Peyer's patch (tissue), 4 donors: ENCODE measurements at regions not wholly inside any gene's neighbourhood (a gene's known extent, or its start where the extent isn't known, plus 50 kb on each side); places are given as distances from the start of the nearest gene placed in this dataset.

ENCODE experiments used
- DNase-seq, 3 donors: peaks; one replicate each; pipeline ENCODE4 v3.0.0-alpha.2; 2017 to 2019
- H3K27ac ChIP-seq, 4 donors: fragments of 200-600 bp; sonication (generic); one replicate each; pipeline ENCODE4 v1.5.1; 2016 to 2019
- H3K27me3 ChIP-seq, 2 donors: fragments of 200-600 bp; sonication (generic); one replicate each; pipeline ENCODE4 v1.5.1; 2019
- H3K36me3 ChIP-seq, 3 donors: fragments of 200-600 bp; sonication (generic); one replicate each; pipeline ENCODE4 v1.5.1; 2016 to 2019
- H3K4me1 ChIP-seq, 4 donors: fragments of 200-600 bp; sonication (generic); one replicate each; pipeline ENCODE4 v1.5.1; 2016 to 2019
- H3K4me3 ChIP-seq, 4 donors: fragments of 200-600 bp; sonication (generic); 1 replicate in 3 of 4; 2 replicates in 1 of 4; pipeline ENCODE4 v1.5.1; 2016 to 2019; ENCODE audit warnings: mild to moderate bottlenecking in 1 of 4
- H3K9me3 ChIP-seq, 4 donors: fragments of 200-600 bp; sonication (generic); one replicate each; pipeline ENCODE4 v1.5.1; 2016 to 2019; ENCODE audit warnings: mild to moderate bottlenecking in 1 of 4
- POLR2A ChIP-seq, 2 donors: fragments of 450-650 bp; IDR thresholded peaks; one replicate each; pipeline ENCODE4 v1.5.1; 2017; ENCODE audit warnings: antibody characterized with exemption in 2 of 2, mild to moderate bottlenecking in 2 of 2, moderate library complexity in 2 of 2
- TF ChIP-seq, protein P1 (sequence below), 6 experiments: fragments of 450-650 bp in 4 of 6; fragments of 200-600 bp in 2 of 6; sonication (generic) in 1 of 6; IDR thresholded peaks; one replicate each; pipeline ENCODE4 v1.5.1; 2017 to 2019; ENCODE audit warnings: antibody characterized with exemption in 6 of 6, mild to moderate bottlenecking in 3 of 6, moderate library complexity in 1 of 6

DNA sequence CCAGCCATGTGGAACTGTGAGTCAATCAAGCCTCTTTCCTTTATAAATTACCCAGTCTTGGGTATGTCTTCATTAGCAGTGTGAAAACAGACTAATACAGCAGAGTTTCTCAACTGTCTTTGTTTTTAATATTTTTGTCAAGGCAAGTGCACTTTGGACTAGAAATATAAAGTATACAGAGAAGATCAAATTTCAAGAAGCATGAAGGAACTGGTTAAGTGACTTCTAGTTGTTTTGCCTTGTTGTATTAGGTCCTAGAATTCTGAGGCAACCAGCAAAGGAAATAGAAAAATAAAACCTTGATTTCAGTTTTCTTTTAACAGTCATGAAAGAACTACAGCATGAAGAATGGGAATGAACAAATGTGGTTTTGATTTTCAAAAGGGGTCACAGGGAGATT lies 131.1 kb upstream of the PTGFR start:
- TF ChIP-seq, protein P1, sequence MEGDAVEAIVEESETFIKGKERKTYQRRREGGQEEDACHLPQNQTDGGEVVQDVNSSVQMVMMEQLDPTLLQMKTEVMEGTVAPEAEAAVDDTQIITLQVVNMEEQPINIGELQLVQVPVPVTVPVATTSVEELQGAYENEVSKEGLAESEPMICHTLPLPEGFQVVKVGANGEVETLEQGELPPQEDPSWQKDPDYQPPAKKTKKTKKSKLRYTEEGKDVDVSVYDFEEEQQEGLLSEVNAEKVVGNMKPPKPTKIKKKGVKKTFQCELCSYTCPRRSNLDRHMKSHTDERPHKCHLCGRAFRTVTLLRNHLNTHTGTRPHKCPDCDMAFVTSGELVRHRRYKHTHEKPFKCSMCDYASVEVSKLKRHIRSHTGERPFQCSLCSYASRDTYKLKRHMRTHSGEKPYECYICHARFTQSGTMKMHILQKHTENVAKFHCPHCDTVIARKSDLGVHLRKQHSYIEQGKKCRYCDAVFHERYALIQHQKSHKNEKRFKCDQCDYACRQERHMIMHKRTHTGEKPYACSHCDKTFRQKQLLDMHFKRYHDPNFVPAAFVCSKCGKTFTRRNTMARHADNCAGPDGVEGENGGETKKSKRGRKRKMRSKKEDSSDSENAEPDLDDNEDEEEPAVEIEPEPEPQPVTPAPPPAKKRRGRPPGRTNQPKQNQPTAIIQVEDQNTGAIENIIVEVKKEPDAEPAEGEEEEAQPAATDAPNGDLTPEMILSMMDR (IDR thresholded peaks at IDR 0.05), result no peak
- TF ChIP-seq POLR2A (IDR thresholded peaks at IDR 0.05), result no peak
- no peaks in the 10 kb centered on the region for H3K36me3 ChIP-seq
- no peaks in the 10 kb centered on the region for H3K4me1 ChIP-seq
- no peak overlapping the region for H3K27ac ChIP-seq
- no peaks in the 10 kb centered on the region for H3K27me3 ChIP-seq
- no peak for DNase-seq
- no peaks in the 10 kb centered on the region for H3K9me3 ChIP-seq
- no peak overlapping the region for H3K4me3 ChIP-seq

DNA sequence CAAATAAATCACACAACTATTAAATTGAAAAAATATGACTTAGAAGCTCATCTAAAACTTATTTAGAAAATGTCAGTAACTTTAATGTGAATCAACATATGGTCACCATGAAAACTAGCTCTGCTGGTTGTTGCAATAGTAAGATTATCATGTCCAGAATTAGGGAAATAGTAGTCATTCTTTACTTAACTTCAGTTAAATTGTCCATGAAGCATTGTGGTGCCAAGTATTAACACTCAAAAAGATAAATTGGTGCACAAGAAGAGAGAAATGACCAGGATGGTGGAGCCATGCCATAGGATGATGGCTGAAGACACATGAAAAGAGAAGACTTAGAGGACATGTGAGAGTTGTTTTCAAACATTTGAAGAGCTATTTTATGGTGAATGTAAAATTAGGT lies 130.2 kb upstream of the PTGFR start:
- DNase-seq, result no peak
- H3K4me1 ChIP-seq, result no peaks in the 10 kb centered on the region

DNA sequence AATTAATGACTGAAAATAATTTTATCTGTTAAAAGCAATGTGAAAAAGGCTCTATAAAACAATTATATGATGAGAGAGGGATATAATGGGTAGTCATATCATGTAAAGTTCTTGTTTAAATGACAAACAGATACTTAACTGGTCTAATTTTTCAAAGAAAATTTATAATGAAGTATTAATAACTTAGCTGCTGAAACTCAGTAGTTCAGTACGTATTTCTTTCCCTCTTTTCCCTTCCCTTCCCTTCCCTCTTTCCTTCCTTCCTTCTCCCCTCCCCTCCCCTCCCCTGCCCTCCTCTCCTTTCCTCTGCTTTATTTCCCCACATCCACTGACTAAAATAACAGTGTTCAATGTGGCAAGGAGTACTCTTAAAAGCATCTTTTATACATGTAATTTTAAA lies 123.1 kb upstream of the PTGFR start:
- H3K9me3 ChIP-seq, result no peaks in the 10 kb centered on the region
- H3K27ac ChIP-seq, result no peak overlapping the region
- no peaks in the 10 kb centered on the region for H3K36me3 ChIP-seq
- no peak for TF ChIP-seq POLR2A (IDR thresholded peaks at IDR 0.05)
- TF ChIP-seq, protein P1 (IDR thresholded peaks at IDR 0.05), result no peak
- DNase-seq, result no peak
- no peaks in the 10 kb centered on the region for H3K4me1 ChIP-seq
- H3K27me3 ChIP-seq, result no peaks in the 10 kb centered on the region
- H3K4me3 ChIP-seq, result no peak overlapping the region

More for the DNA sequence above, 130.2 kb upstream of the PTGFR start:
- no peaks in the 10 kb centered on the region for H3K9me3 ChIP-seq
- H3K4me3 ChIP-seq, result no peak overlapping the region
- H3K36me3 ChIP-seq, result no peaks in the 10 kb centered on the region
- no peak for TF ChIP-seq POLR2A (IDR thresholded peaks at IDR 0.05)
- TF ChIP-seq, protein P1 (IDR thresholded peaks at IDR 0.05), result no peak
- no peak overlapping the region for H3K27ac ChIP-seq
- no peaks in the 10 kb centered on the region for H3K27me3 ChIP-seq

DNA sequence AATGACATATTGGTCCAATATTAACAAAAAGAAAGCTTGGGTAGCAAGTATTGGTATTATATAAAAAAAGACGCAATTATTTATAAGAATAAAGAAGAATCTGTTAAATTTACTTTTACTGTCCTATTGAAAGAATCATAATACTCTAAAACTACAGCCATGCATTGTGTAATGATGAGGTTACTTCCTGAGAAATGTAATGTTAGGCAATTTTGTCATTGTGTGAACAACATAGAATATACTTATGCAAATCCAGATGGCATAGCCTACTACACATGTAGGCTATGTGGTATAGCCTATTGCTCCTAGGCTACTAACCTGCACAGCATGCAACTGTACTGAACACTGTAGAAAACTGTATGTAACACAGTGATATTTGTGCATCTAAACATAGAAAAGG lies 121.2 kb upstream of the PTGFR start:
- no peak for TF ChIP-seq POLR2A (IDR thresholded peaks at IDR 0.05)
- TF ChIP-seq, protein P1 (IDR thresholded peaks at IDR 0.05), result no peak
- DNase-seq, result no peak
- Histone ChIP-seq H3K4me1 (no peaks in the 10 kb centered on the region), H3K4me3 (no peak overlapping the region), H3K9me3 (no peaks in the 10 kb centered on the region), H3K27me3 (no peaks in the 10 kb centered on the region), H3K36me3 (no peaks in the 10 kb centered on the region), H3K27ac (no peak overlapping the region)

DNA sequence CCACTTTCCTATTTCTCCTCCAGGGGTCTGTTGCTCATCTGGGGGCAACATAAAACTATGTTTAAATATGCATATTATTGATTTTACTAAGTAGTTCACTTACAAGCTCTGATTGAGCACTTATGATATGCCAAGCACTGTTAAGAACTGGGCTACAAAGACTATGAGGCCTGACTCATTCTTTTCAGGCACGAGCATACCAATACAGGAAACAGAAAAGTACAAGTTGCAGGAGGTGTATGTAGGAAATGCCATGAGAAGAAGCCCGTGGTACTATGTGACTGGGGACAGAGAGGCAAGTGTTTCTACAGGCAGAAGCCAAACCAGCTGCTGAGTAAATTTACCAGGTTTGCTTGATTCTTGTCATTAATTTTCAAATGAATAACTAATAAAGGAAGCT lies 120.4 kb upstream of the PTGFR start:
- Histone ChIP-seq H3K36me3 (no peaks in the 10 kb centered on the region), H3K27ac (no peak overlapping the region), H3K4me3 (no peak overlapping the region), H3K9me3 (no peaks in the 10 kb centered on the region), H3K27me3 (no peaks in the 10 kb centered on the region), H3K4me1 (no peaks in the 10 kb centered on the region)
- DNase-seq, result no peak
- no peak for TF ChIP-seq POLR2A (IDR thresholded peaks at IDR 0.05)
- TF ChIP-seq, protein P1 (IDR thresholded peaks at IDR 0.05), result no peak

DNA sequence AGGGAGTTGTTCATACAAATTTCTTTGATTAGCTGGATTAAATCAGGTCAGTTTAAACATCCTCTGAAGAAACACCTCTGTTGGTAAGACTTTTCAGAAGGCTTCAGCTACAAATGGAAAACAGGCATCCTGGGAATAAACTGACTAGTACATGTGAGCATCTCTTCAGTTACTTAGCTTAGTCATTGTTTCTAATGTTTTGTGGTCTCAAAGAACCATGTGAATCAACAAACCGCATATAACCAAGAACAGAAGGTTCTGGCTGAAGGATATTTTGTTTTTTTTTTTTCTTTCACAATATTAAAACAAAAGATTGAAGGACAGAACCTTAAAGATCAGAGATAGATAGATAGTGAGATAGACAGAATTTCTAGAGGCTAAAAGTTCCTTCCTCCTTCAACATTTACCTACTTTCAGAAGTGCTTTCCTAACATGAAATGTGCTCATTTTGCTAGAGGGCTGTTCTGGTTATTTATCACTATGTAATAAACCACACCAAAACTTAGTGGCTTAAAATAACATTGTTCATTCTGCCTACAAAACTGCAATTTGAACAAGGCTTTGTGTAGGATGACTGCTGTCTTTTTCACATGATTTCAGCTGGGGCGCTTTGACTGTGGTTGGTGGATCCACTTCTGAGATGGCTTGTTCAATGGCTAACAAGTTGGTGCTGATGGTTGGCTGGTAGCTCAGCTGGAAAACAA lies 119.8 kb upstream of the PTGFR start:
- no peak for DNase-seq
- no peaks in the 10 kb centered on the region for H3K27me3 ChIP-seq
- H3K27ac ChIP-seq, result no peak overlapping the region
- TF ChIP-seq POLR2A (IDR thresholded peaks at IDR 0.05), result no peak
- TF ChIP-seq, protein P1 (IDR thresholded peaks at IDR 0.05), result no peak
- no peak overlapping the region for H3K4me3 ChIP-seq
- H3K36me3 ChIP-seq, result no peaks in the 10 kb centered on the region
- no peaks in the 10 kb centered on the region for H3K4me1 ChIP-seq
- no peaks in the 10 kb centered on the region for H3K9me3 ChIP-seq
